EL (cell line): ENCODE measurements at regions not wholly inside any gene's neighbourhood (a gene's known extent, or its start where the extent isn't known, plus 50 kb on each side); places are given as distances from the start of the nearest gene placed in this dataset.

ENCODE experiments used
- DNase-seq: peaks from one replicate; pipeline ENCODE4 v3.0.0-alpha.2; 2016

DNA sequence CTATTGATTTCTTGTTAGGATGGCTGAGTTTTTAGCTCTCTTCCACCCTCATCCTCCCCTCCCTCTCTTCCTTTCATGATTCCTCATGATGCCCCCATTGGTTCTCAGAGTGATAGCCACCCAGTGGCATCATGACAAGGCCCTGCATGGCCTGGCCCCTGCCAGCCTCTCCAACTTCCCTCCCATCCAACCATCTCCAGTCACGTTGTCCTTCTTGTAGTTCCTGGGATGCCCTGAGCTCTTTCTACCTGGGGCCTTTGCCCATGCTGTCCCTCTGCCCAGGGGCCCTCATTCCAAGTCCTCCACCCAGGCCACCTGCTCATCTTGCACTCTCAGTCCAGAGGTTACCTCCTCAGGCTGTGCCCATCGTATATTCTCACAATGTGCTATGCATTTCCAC lies 247.5 kb downstream of the TFCP2L1 start:
- no peak for DNase-seq

DNA sequence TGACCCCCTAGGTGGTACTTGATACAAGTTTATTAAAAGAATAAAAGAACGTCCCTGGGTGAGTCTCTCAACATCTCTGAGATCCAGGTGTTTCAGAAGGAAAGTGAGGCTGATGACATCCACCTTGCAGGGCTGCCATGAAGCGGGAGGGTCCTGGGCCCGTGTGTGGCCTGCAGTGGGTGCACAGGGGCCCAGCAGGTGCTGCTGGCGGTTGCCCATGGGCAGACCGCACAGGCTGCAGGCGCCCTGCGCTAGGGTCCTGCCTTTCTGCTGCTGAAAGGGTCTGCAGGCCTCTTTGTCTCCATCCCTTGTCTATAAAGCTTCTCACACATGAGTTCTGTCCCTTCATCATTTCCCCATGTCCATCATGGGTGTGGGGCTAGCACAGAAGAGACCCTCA lies 247.0 kb downstream of the TFCP2L1 start:
- no peak for DNase-seq

DNA sequence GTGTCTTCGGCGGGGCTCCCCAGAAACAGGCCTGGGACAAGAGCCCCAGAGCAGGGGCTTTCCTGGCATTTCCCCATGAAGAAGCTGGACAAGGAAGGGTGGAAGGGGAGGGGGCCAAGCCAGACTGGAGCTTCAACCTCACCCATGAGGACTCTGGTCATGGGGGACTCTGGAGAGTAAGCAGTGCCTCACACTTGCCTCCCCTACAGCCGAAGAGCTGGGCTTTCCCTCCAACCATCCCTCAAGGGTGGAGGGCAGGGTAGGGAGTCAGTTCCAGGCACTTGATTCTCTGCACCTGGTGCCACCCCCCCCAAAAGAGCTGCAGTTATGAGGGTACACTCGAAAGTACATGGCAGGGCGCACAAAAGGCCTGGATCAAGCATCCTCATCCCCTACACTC lies 246.6 kb downstream of the TFCP2L1 start:
- DNase-seq, result no peak

DNA sequence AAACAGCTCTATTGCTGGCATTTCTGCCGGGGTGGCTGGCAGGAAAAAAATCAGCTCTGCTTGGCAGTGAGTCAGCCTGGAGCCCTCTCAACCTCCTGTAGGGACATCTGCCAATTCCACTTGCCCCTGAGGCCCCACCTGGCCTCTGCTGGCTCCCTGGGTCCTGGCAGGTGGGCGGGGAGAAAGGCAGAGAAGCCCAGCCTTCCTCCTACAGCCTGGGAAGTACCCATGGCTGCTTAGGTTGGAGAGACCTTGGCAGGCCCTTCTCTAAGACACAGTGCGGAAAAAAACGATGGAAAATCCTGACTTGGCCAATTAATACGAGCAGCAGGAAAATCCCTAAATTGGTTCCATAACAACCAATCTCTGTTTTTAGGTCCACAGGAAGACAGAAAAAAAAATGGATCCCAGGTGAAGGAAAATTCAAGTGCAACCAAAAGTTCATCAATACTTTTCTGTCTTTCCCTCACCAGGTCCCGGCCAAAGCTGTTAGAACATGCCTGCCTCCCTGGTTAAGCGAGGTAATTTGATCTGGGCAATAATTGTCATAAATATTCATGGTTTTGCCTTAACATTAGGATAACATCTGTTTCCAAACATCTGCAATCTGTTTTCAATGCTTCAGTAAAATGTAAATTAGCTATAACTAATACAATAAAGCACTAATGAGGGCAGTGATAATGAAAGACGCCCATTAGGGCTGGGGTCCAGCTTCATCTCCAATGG lies 245.9 kb downstream of the TFCP2L1 start:
- DNase-seq, result peak; percentile 18

DNA sequence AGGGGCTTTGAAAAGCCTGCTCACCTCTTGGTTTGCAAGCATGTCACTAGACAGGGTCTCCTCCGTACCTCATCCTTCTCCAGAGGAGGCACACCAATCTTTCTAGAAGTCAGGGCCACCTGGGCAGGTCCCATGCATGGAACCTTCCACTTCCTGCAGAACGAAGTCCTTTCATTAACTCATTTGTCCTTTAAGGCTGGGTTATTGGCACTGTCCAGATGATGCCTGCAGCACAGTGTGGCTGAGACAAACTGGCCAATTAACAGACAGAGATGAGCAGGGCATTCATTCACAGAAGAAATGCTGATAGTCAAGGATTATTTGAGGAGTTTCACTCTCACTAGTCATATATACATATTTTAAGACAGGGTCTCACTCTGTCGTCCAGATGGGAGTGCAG lies 245.3 kb downstream of the TFCP2L1 start:
- DNase-seq, result no peak

DNA sequence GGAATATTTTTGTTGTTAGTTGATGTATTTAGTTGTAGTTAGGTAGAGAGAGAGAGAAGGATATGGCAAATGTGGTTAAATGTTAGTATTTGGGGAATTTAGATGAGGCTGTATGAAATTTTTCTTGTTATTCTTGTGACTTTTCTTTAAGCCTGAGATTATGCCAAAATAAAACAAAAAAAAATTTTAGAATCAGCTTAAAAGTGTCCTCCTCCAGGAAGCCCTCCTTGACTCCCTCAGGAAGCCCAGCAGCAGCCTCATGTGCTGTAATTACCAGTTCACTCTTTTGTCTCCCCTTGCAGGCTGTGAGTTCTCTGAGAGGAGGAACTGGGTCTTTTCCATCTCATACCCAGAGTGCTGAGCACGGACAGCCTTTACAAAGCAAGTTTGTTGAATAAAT lies 243.5 kb downstream of the TFCP2L1 start:
- no peak for DNase-seq

DNA sequence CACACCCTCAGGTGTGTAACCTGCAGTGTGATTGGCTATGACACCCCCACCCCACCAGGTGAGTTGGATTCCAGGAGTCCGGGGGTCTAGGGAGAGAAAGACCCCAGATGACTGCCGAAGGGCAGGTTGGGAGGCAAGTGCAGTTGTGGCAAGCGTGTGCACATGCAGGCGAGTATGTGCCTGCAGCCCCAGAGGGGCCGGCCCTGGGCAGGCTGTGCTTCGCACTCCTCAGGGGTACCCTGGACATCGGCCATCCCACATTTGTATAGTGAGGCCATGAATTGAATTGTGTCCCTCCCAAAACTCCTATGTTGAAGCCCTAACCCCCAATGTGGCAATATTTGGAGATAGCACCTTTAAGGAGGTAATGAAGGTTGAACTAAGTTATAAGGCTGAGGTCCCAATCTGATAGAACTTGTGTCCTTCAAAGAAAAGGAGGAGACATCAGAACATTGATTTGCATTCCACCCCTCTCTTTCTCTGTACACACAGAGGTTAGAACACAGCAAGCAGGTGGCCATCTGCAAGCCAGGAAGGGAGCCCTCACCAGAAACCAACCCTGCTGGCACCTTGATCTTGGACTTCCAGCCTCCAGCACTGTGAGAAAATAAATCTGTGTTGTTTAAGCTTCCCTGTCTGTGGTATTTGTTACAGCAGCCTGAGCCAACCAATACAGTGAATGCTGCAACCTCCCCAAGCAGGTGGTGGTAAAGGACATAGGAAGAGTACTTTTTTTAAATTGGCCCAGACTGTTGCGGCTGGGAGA lies 241.8 kb downstream of the TFCP2L1 start:
- no peak for DNase-seq

DNA sequence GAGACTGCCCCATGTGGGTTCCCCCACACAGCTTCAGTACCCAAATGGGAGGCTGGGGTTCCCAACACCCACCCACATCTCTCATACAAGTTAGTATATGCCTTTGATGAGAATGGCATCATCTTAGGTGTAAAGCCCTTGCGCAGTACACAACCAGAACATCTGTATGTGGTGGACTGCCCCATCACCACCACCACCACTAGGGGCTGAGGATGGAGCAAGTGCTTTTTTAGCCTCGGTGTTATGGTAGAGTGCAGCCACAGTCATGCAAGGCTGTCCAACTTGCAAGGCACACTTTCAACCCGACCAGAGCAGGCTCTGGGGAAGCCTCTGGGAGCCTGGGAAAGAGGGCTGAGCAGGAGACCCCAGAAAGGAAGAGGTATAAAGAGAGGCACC lies 241.2 kb downstream of the TFCP2L1 start:
- DNase-seq, result no peak

DNA sequence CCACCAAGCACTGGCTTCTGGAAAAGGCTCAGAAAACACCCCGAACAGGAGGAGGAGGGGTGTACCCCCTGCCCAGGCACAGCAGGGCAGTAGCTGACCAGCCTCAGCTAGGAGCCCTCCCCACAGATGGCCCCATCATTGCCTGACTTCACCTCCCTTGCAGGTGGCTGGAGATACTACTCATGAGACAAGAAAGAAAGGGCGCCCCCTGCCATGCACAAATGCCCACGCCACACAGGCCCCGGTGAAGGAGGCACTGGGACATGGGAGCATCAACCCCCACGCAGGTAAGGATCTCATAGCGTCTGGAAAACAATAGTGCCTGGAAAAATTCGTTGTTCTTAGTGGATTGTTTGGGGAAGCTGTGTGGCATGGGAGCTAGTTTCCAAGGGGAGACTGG lies 240.6 kb downstream of the TFCP2L1 start:
- DNase-seq, result no peak

DNA sequence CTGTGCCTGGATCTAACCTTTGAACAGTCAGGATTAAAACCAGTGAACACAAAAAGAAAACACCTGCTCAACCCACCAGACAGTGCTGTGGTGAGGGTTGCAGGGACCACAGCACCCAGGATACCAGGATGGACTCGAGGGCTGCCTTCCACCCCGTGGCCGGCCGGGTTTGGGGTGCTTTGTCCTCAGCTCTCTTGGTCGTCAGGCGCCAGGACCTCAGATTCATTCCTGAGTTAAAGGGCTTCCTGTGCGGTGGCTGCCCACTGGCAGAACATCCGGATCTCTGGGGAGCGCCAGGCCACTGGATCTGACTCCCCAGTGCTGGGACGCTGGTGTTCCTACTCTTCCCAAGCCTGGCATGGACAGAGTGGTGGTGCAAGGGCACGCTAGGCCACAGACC lies 239.8 kb downstream of the TFCP2L1 start:
- no peak for DNase-seq

DNA sequence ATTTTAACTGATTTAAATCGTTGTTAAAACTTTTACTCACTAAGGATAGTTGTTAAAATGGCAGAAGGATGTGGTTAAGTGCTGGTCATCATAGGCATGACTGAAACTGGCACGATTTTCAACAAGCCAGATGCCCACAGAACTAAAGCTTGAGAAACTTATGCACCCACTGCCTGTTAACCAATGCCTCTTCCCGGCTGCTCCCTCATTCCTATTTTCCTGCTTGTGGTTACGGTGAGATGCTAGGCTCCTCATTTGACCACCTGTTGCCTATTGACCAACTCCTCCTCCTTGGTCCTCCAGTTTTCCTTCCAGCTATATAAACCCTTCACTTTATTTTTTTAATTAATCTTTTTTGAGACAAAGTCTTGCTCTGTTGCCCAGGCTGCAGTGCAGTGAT lies 238.7 kb downstream of the TFCP2L1 start:
- no peak for DNase-seq

DNA sequence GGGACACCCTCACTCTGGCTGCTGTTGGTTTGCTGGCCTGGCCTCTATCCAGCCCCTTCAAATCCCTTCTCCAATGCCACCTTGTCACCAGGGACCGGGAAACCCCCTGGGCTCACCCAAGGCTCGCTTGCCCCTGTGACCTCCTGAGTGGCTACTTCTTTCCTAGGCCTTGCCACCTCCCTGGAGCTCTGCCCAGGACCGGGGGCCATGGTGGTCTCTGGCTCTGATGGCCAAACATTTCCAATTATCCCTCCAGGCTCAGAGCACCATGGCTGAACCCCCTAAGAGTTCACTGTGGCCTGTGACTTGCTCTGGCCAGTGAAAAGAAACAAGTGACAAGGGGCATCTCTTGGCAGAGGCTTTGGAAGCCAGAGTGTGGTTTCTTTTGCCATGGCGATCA lies 237.6 kb downstream of the TFCP2L1 start:
- DNase-seq, result no peak

DNA sequence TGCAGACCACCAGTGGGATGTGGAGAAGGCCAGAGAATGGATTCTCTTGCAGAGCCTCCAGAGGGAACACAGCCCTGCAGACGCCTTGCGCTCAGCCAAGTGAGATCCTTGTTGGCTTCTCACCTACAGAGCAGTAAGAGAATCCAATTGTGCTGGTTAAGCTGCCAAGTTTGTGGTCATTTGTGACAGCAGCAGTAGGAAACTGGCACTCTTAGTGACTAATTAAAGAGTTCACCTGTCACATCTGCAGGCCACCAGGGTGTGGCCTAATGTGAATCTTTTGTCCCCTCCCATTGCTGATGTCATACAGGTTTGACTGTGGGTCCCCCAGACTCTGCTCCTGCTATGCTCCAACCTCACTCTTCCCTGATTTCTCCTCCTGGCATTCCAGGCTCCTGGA lies 235.9 kb downstream of the TFCP2L1 start:
- no peak for DNase-seq

DNA sequence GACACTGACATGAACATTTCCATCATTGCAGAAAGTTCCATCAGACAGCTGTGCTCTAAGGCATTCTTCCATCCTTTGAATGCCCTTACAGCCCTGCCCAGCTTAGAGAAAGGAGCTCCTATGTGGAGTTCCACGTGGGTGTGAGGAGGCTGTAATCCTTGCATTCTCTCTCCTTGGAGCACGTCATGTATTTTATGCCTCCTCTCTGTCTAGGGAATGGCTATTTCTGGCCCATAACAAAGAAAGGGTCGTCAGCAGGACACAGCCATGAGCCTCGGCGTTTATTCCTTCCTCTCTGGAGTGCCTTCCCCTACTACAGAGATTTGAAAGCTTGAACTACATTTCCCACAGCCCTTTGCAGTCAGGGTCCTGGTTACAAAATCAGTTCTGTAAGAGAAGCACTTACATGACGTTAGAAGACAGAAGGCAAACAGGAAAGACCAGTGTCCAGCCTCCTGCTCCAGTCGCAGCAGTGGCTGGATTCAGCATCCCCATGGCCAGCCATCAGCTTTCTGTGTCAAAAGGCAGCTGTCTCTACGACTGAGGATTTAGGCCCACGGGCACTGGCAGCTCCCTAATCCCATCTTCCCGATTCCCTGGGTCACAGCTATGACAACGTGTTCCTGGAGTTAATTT lies 234.9 kb downstream of the TFCP2L1 start:
- no peak for DNase-seq

DNA sequence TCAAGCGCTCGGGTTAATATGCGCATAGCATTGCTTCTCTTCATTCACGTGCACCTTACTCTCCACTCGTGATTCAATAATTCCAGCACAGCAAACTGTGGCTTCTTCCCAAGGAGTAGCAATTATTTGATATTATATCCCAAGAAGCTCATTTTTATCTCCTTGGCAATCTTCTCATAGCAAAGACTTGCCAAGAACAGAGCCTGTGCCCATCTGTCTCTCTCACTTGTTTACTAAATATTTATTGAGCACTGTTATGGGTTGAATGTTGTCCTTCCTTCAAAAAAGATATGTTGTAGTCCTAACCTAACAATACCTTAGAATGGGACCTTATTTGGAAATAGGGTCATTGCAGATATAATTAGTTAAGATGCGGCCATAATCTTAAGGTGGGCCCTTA lies 233.7 kb downstream of the TFCP2L1 start:
- no peak for DNase-seq

DNA sequence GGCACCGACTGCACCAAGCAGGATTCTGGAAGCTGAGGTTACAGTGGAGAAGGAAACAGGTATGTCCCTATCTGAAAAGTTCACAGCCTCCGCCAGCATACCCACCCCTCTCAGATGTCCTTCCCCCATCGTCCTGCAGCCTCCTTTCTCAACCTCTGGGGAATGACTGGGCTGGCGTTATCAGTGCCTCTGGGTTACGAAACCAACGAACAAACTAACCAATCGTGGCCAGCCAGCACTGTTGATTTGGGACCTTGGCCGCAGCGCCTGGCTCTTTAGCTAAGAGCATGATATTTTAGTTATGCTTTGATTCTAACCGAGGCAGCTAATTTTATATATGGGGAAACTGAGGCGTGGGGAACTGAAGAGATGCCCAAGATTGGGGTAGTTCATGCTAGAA lies 233.0 kb downstream of the TFCP2L1 start:
- no peak for DNase-seq

DNA sequence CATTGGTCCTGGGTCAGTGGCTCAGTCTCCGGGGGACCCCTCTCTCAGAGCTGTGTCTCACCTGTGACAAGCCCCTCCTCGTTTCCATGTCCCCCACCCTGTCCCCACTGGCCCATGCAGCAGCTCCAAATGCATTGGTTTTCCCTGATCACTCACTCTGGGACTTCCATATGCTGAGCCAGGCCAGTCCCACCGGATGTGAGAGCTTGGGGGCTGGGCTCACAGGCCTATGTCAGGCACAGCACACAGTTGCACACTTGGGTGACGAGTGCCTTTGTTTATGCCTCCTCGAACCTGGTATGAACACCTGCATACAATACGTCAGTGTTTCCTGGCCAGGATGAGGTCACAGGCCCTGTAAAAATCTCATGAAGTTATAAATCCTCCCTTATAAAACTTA lies 232.5 kb downstream of the TFCP2L1 start:
- no peak for DNase-seq

DNA sequence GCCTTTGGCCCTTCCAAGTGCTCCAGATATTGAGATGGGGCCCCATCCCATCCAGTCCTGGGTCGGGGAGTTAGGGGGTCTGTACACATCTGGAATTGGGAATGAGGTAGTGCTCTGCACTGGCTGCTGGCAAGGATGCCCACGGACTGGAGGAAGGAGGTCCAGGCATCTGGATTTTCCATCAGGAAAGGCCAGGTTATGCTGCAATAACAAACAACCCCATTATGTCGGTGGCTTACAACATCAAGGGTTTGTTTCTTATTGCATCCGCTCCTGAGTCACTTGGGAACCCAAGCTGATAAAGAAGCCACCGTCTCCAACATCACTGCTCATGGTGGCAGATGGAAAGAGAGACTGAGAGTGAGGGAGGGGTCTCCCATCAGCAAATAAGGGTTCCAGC lies 229.9 kb downstream of the TFCP2L1 start:
- no peak for DNase-seq

DNA sequence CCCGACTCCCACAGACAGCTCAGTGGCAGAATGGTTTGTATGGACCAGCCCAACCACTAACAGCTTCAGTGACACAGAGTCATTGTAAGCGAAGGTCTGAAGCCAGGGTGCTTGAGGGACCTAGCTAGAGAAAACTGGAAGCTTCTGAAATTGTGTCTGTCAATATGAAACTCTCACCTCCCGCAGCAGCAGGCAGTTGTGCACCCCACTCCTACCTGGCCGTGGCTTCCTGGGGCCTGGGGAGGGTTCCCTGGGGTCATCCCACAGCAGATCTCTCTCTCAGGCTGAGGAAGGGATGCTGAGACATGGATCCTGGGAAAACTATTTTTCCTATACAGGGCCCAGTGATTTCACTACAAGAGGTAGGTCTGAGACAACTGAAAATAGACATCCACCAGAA lies 229.5 kb downstream of the TFCP2L1 start:
- no peak for DNase-seq

DNA sequence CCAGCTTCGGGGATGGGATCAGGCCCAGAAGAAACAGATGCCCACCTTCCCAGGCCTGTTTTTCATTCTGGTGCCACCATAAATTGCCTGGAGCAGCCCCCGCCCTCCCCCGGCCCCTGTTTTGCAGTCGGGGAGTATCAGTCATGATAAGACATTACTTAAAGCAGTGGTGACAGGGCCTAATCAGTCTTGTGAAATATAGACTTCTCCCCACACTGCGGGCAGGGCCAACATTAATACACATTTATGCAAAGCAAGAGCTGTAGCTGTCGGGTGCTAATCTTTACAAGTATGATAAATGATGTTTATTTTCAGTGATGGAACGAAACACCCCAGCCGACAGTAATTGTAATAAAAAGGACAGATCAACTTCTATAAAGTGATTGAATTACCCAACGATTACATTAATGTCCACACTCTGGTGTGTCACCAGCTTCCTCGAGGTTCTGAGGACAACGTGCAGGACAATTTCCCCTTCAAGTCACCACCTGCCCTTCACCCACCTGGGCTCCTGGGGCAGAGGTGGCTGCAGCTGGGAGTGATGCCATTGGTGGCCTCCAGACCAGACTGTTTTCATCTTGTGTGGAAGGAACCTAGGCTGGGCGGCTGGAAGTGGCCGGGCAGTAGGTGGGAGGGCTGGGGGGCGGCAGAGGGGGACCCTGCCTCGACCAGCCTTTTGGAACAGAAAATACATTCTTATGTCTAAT lies 226.0 kb downstream of the TFCP2L1 start:
- DNase-seq, result no peak

DNA sequence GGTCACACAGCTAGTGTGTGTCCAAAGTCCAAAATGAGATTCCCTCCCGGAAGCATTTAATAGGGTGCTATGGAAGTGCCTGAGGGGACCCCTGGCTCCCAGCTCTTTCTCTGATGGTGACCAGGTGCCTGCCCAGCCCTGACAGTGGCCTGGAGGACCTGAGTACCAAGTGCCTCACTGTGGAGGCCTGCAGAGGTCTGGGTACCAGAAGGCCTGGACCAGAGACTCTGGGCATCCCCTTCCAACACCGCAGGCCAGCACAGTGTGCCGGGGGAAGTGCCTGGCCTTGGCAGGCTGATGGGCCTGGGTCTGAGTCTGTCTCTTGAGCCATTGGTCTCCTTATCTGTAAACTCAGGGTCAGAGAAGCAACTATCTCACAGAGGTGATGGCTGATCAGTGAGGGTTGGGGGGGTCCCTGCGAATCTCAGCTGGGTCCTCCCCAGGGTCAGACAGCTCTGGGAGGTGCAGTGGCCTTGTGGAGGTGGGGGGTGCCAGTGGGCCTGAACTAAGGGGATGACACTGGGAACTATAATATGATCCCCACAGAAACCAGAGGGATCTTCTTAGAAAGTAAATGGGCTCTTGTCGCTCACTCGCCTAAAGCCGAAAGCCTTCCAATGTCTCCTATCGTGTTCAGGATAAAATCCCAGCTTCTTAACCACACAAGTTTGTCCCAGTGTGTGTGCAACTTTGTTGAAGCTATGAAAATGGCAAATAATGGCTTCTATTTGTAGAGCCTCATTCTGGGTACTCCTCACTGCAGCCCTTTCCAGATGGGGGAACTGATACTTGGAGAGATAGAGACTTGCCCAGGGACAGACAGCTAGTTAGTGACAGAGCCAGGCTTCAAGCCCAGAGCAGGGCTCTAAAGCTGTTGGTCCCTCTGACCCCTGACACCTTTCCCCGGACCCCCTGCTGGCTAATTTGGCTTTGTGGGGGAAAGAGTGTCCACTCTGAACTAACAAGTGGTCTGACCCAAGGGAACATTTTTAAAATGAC lies 225.1 kb downstream of the TFCP2L1 start:
- DNase-seq, result no peak

DNA sequence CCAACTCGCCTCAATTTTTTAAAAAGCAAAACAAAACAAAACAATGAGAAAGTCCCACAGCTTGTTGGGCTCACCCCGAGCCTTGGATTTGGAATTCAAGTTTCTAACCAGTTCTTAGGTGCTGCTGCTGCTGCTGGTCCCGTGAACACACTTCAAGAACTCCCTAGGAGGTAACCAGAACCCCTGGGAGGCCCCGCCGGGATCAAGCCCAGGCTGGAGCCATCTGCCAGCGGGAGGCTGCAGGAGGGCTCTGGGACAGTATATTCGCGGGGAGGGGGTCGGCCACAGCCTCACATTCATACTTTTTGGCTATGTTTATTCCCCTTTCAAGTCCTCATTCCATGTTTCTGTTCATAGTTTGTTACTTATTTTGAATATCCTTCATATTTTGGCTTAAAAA lies 223.4 kb downstream of the TFCP2L1 start:
- no peak for DNase-seq
